ENCODE measurements at regions not wholly inside any gene's neighbourhood (a gene's known extent, or its start where the extent isn't known, plus 50 kb on each side); places are given as distances from the start of the nearest gene placed in this dataset.

DNA sequence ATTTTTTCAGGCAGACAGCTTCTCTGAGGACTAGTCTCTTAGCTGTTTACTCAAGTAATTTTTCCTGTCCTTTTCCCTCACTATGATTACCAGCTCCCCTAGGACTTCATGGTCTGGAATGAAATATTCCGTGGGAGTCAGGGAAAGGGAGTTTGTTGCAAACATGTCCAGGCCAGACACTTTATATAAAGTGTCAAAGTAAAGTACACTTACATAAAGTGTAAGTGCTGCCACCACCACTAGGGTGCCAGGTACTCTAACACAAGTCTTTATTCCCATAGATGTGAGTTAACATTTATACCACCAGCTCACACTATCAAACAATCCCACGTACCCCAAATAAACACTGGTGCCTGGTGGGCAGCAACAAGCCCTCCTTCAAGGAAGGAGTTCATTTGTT is 179.8 kb downstream of the SNRPN start:
- intact Hi-C loops (cut with micrococcal nuclease), result no loop called here
- in situ Hi-C loops (cut with MboI), result no loop called here
- no peak overlapping the region for H3K27ac ChIP-seq (ENCODE audit: extremely low read depth, low read depth, low read length)
- TF ChIP-seq EP300 (IDR thresholded peaks at IDR 0.05; ENCODE audit: low read length), result no peak
- TF ChIP-seq, protein P1, sequence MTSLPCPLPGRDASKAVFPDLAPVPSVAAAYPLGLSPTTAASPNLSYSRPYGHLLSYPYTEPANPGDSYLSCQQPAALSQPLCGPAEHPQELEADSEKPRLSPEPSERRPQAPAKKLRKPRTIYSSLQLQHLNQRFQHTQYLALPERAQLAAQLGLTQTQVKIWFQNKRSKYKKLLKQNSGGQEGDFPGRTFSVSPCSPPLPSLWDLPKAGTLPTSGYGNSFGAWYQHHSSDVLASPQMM (CRISPR knock-in tag; IDR thresholded peaks at IDR 0.05), result no peak
- TF ChIP-seq, protein P2, sequence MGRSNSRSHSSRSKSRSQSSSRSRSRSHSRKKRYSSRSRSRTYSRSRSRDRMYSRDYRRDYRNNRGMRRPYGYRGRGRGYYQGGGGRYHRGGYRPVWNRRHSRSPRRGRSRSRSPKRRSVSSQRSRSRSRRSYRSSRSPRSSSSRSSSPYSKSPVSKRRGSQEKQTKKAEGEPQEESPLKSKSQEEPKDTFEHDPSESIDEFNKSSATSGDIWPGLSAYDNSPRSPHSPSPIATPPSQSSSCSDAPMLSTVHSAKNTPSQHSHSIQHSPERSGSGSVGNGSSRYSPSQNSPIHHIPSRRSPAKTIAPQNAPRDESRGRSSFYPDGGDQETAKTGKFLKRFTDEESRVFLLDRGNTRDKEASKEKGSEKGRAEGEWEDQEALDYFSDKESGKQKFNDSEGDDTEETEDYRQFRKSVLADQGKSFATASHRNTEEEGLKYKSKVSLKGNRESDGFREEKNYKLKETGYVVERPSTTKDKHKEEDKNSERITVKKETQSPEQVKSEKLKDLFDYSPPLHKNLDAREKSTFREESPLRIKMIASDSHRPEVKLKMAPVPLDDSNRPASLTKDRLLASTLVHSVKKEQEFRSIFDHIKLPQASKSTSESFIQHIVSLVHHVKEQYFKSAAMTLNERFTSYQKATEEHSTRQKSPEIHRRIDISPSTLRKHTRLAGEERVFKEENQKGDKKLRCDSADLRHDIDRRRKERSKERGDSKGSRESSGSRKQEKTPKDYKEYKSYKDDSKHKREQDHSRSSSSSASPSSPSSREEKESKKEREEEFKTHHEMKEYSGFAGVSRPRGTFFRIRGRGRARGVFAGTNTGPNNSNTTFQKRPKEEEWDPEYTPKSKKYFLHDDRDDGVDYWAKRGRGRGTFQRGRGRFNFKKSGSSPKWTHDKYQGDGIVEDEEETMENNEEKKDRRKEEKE (IDR thresholded peaks at IDR 0.05; ENCODE audit: borderline replicate concordance in 1 of 2, control insufficient read depth in 1 of 2, low read depth in 2 of 2, low read length in 1 of 2), result no peak
- TF ChIP-seq, protein P3, sequence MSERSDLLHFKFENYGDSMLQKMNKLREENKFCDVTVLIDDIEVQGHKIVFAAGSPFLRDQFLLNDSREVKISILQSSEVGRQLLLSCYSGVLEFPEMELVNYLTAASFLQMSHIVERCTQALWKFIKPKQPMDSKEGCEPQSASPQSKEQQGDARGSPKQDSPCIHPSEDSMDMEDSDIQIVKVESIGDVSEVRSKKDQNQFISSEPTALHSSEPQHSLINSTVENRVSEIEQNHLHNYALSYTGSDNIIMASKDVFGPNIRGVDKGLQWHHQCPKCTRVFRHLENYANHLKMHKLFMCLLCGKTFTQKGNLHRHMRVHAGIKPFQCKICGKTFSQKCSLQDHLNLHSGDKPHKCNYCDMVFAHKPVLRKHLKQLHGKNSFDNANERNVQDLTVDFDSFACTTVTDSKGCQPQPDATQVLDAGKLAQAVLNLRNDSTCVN (CRISPR knock-in tag; IDR thresholded peaks at IDR 0.05), result no peak
- no peak for TF ChIP-seq MNT (conservative IDR thresholded peaks at IDR 0.05)
- no peak for TF ChIP-seq DPF2 (IDR thresholded peaks at IDR 0.05)
- TF ChIP-seq, protein P4, sequence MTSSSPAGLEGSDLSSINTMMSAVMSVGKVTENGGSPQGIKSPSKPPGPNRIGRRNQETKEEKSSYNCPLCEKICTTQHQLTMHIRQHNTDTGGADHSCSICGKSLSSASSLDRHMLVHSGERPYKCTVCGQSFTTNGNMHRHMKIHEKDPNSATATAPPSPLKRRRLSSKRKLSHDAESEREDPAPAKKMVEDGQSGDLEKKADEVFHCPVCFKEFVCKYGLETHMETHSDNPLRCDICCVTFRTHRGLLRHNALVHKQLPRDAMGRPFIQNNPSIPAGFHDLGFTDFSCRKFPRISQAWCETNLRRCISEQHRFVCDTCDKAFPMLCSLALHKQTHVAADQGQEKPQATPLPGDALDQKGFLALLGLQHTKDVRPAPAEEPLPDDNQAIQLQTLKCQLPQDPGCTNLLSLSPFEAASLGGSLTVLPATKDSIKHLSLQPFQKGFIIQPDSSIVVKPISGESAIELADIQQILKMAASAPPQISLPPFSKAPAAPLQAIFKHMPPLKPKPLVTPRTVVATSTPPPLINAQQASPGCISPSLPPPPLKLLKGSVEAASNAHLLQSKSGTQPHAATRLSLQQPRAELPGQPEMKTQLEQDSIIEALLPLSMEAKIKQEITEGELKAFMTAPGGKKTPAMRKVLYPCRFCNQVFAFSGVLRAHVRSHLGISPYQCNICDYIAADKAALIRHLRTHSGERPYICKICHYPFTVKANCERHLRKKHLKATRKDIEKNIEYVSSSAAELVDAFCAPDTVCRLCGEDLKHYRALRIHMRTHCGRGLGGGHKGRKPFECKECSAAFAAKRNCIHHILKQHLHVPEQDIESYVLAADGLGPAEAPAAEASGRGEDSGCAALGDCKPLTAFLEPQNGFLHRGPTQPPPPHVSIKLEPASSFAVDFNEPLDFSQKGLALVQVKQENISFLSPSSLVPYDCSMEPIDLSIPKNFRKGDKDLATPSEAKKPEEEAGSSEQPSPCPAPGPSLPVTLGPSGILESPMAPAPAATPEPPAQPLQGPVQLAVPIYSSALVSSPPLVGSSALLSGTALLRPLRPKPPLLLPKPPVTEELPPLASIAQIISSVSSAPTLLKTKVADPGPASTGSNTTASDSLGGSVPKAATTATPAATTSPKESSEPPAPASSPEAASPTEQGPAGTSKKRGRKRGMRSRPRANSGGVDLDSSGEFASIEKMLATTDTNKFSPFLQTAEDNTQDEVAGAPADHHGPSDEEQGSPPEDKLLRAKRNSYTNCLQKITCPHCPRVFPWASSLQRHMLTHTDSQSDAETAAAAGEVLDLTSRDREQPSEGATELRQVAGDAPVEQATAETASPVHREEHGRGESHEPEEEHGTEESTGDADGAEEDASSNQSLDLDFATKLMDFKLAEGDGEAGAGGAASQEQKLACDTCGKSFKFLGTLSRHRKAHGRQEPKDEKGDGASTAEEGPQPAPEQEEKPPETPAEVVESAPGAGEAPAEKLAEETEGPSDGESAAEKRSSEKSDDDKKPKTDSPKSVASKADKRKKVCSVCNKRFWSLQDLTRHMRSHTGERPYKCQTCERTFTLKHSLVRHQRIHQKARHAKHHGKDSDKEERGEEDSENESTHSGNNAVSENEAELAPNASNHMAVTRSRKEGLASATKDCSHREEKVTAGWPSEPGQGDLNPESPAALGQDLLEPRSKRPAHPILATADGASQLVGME (CRISPR knock-in tag; IDR thresholded peaks at IDR 0.05), result no peak
- TF ChIP-seq TAF7 (tag; IDR thresholded peaks at IDR 0.05), result no peak
- TF ChIP-seq CHCHD3 (CRISPR knock-in tag; IDR thresholded peaks at IDR 0.05), result no peak

More for the DNA sequence above, 179.8 kb downstream of the SNRPN start:
- H3K27me3 ChIP-seq (ENCODE audit: control insufficient read depth in 2 of 2, insufficient read depth in 2 of 2, low read length in 2 of 2), result no peaks in the 10 kb centered on the region
- no peaks in the 10 kb centered on the region for H3K79me2 ChIP-seq (ENCODE audit: control insufficient read depth, insufficient read depth, low read length)
- POLR2A ChIA-PET, result no interaction called here
- no TSS peak for BruUV-seq (replicated peaks)
- H3K9me3 ChIP-seq (replicated peaks; ENCODE audit: control insufficient read depth, insufficient read depth, low read depth, low read length), result no peaks in the 10 kb centered on the region
- H3K36me3 ChIP-seq (ENCODE audit: control insufficient read depth, insufficient read depth, low read length), result no peaks in the 10 kb centered on the region
- H3K4me3 ChIP-seq, result no peak overlapping the region
- H3K4me1 ChIP-seq (replicated peaks in 1 of 2; ENCODE audit: control insufficient read depth in 2 of 2, insufficient read depth in 2 of 2, low read length in 2 of 2), result no peaks in the 10 kb centered on the region
- DNase-seq (ENCODE audit: extremely low read depth in 1 of 4, low spot score in 3 of 4) (no peak), ATAC-seq (no peak), FAIRE-seq (no peak)
- no peak overlapping the region for H2AFZ ChIP-seq (ENCODE audit: low read depth, low read length)
- H4K20me1 ChIP-seq (replicated peaks; ENCODE audit: control insufficient read depth, insufficient read depth, low read length), result no peaks in the 10 kb centered on the region
- CTCF ChIA-PET (ENCODE audit: low intra/inter-chr PET ratio), result no interaction called here
- 8% methylated on average over 2 of the region's 2 CpGs for WGBS (ENCODE audit: insufficient coverage, low coverage, missing lambda C conversion rate)
- H3K4me2 ChIP-seq (ENCODE audit: insufficient read depth, low read length), result no peak overlapping the region
- H3K9me1 ChIP-seq (ENCODE audit: control insufficient read depth, insufficient read depth, low read length), result no peaks in the 10 kb centered on the region
- no peak overlapping the region for H3K9ac ChIP-seq (ENCODE audit: insufficient read depth in 1 of 2, low read depth in 2 of 2, low read length in 2 of 2)
